K562 (cell line): ENCODE measurements at regions not wholly inside any gene's neighbourhood (a gene's known extent, or its start where the extent isn't known, plus 50 kb on each side); places are given as distances from the start of the nearest gene placed in this dataset.

Source experiments
- ARNT ChIP-seq, 2 experiments: fragments of 450-650 bp; IDR thresholded peaks; 2 replicates each; pipeline ENCODE4 v1.6.1; 2016; ENCODE audit warnings: mild to moderate bottlenecking in 1 of 2
- KAT8 ChIP-seq: fragments of 450-650 bp; IDR thresholded peaks from 2 replicates; pipeline ENCODE4 v1.6.1; 2016; ENCODE audit warnings: low read depth, mild to moderate bottlenecking
- MCM3 ChIP-seq: fragments of 450-650 bp; IDR thresholded peaks from 2 replicates; pipeline ENCODE4 v1.6.1; 2016
- TF ChIP-seq, protein P1 (sequence below), 2 experiments: fragments of 450-650 bp; formaldehyde crosslinking in 1 of 2; IDR thresholded peaks; 2 replicates each; pipeline versions ENCODE4 v1.4.0 to v1.6.1; 2014 to 2020; ENCODE audit warnings: mild to moderate bottlenecking in 2 of 2, borderline replicate concordance in 1 of 2, low read depth in 1 of 2

DNA sequence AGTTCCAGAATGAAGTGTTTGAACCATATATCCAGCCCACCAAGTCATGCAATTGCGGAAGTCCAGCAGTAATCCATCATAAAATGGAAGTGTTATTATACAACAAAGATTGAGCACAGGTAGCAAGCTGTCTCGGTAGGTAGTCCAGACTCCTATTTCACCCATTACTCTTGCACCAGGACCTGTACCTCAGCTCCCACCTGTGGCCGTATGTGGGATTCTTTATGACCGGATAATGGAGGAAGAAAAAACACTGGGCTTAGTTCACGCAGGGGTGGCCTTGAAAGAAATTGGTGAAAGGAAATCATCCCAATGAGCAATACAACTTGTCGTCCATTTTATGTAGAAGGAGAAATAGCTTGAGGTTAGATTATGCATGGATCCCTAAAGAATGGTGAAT is 216.3 kb downstream of the ESM1 start (continued):
- TF ChIP-seq, protein P1, sequence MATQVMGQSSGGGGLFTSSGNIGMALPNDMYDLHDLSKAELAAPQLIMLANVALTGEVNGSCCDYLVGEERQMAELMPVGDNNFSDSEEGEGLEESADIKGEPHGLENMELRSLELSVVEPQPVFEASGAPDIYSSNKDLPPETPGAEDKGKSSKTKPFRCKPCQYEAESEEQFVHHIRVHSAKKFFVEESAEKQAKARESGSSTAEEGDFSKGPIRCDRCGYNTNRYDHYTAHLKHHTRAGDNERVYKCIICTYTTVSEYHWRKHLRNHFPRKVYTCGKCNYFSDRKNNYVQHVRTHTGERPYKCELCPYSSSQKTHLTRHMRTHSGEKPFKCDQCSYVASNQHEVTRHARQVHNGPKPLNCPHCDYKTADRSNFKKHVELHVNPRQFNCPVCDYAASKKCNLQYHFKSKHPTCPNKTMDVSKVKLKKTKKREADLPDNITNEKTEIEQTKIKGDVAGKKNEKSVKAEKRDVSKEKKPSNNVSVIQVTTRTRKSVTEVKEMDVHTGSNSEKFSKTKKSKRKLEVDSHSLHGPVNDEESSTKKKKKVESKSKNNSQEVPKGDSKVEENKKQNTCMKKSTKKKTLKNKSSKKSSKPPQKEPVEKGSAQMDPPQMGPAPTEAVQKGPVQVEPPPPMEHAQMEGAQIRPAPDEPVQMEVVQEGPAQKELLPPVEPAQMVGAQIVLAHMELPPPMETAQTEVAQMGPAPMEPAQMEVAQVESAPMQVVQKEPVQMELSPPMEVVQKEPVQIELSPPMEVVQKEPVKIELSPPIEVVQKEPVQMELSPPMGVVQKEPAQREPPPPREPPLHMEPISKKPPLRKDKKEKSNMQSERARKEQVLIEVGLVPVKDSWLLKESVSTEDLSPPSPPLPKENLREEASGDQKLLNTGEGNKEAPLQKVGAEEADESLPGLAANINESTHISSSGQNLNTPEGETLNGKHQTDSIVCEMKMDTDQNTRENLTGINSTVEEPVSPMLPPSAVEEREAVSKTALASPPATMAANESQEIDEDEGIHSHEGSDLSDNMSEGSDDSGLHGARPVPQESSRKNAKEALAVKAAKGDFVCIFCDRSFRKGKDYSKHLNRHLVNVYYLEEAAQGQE (IDR thresholded peaks at IDR 0.05; ENCODE audit: borderline replicate concordance): peak; percentile 52; the same call in 1 of the 2 replicates
- TF ChIP-seq, protein P1 (CRISPR knock-in tag; IDR thresholded peaks at IDR 0.05; ENCODE audit: low read depth): no peak
- no peak for TF ChIP-seq KAT8
- TF ChIP-seq ARNT (IDR thresholded peaks at IDR 0.05): no peak
- no peak for TF ChIP-seq MCM3
